Mucosa of descending colon (tissue), 3 donors: ENCODE measurements at regions not wholly inside any gene's neighbourhood (a gene's known extent, or its start where the extent isn't known, plus 50 kb on each side); places are given as distances from the start of the nearest gene placed in this dataset.

Experiments used
- ATAC-seq: fragments of 200-7000 bp; cut with Tn5 transposase; one replicate; pipeline ENCODE4 v1.9.1; 2020; ENCODE audit warnings: mild to moderate bottlenecking, moderate library complexity
- DNase-seq, 3 donors: peaks; one replicate each; pipeline ENCODE4 v3.0.0-alpha.2; 2020
- H3K36me3 ChIP-seq: fragments of 200-600 bp; one replicate; pipeline ENCODE4 v1.8.0; 2021; ENCODE audit warnings: low read depth, mild to moderate bottlenecking
- H3K4me1 ChIP-seq: fragments of 200-600 bp; one replicate; pipeline ENCODE4 v1.8.0; 2021; ENCODE audit warnings: low read depth, mild to moderate bottlenecking
- H3K4me3 ChIP-seq: fragments of 200-600 bp; one replicate; pipeline ENCODE4 v1.8.0; 2021; ENCODE audit warnings: mild to moderate bottlenecking
- H3K9me3 ChIP-seq: fragments of 200-600 bp; one replicate; pipeline ENCODE4 v1.8.0; 2021; ENCODE audit warnings: mild to moderate bottlenecking
- CTCF ChIP-seq: fragments of 200-600 bp; IDR thresholded peaks from one replicate; pipeline ENCODE4 v1.8.0; 2022; ENCODE audit warnings: antibody characterized with exemption, mild to moderate bottlenecking
- intact Hi-C, 2 donors: fragments of 100-400 bp; cut with DNase I in 1 of 2; cut with micrococcal nuclease in 1 of 2; formaldehyde crosslinking; loops; one replicate each; pipeline versions ENCODE4 v1.11.0 to v1.11.1; 2022; cut with DNase I, micrococcal nuclease
- donor health status: DM: no; HTN: no; CAD: no; lungs with moderate emphysema.
- donor health status: DM: no; HTN: no; CAD: no.
- donor health status: DM: no; HTN: yes; CAD: no.

- intact Hi-C loops: no loop called here
- no peak overlapping the region for H3K4me3 ChIP-seq
- no peak for DNase-seq
- H3K9me3 ChIP-seq: no peaks in the 10 kb centered on the region
- H3K36me3 ChIP-seq: no peaks in the 10 kb centered on the region
- H3K4me1 ChIP-seq: no peaks in the 10 kb centered on the region
- no peak for TF ChIP-seq CTCF
- no peak for ATAC-seq
Measured at GRCh38 chr9:29285818-29286217, 1712.5 kb upstream of the C9orf72 start.

GRCh38 chr9:29289365-29289764 lies 1716.1 kb upstream of the C9orf72 start:
- no peak for DNase-seq
- no peak for ATAC-seq
- intact Hi-C loops: no loop called here
- no peak overlapping the region for H3K4me3 ChIP-seq
- H3K9me3 ChIP-seq: peaks cover 9% of the 10 kb centered on the region
- H3K36me3 ChIP-seq: no peaks in the 10 kb centered on the region
- H3K4me1 ChIP-seq: no peaks in the 10 kb centered on the region
- no peak for TF ChIP-seq CTCF

- H3K4me3 ChIP-seq: no peak overlapping the region
- ATAC-seq (no peak), DNase-seq (no peak)
- peaks cover 12% of the 10 kb centered on the region for H3K9me3 ChIP-seq
- H3K4me1 ChIP-seq: no peaks in the 10 kb centered on the region
- no peaks in the 10 kb centered on the region for H3K36me3 ChIP-seq
- no peak for TF ChIP-seq CTCF
- intact Hi-C loops: no loop called here
Measured at GRCh38 chr9:29290516-29290915, 1717.2 kb upstream of the C9orf72 start.

GRCh38 chr9:29297592-29297991 lies 1724.3 kb upstream of the C9orf72 start:
- intact Hi-C loops: no loop called here
- TF ChIP-seq CTCF: no peak

GRCh38 chr9:29311221-29311620 lies 1737.9 kb upstream of the C9orf72 start:
- intact Hi-C loops: no loop called here

More at GRCh38 chr9:29297592-29297991, 1724.3 kb upstream of the C9orf72 start:
- Histone ChIP-seq H3K4me3 (no peak overlapping the region), H3K9me3 (peaks cover 16% of the 10 kb centered on the region), H3K4me1 (no peaks in the 10 kb centered on the region), H3K36me3 (no peaks in the 10 kb centered on the region)
- ATAC-seq (no peak), DNase-seq (no peak)

More at GRCh38 chr9:29311221-29311620, 1737.9 kb upstream of the C9orf72 start:
- DNase-seq (no peak), ATAC-seq (no peak)
- H3K4me3 ChIP-seq: no peak overlapping the region
- no peaks in the 10 kb centered on the region for H3K4me1 ChIP-seq
- H3K9me3 ChIP-seq: no peaks in the 10 kb centered on the region
- no peaks in the 10 kb centered on the region for H3K36me3 ChIP-seq
- TF ChIP-seq CTCF: no peak
